ENCODE measurements at regions not wholly inside any gene's neighbourhood (a gene's known extent, or its start where the extent isn't known, plus 50 kb on each side); places are given as distances from the start of the nearest gene placed in this dataset.
A peak's percentile ranks its signal among the peaks of the same experiment; 100 is the strongest.

DNA sequence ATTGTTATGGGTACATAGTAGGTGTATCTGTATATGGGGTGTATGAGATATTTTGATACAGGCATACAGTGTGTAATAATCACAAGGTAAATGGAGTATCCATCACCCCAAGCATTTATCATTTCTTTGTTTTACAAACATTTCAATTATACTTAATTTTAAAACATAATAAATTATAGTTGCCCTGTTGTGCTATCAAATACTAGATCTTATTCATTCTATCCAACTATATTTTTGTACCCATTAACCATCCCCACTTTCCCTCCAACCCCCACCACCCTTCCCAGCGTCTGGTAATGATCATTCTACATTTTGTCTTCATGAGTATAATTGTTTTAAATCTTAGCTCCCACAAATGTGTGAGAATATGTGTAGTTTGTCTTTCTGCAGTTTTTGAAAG is 302.6 kb downstream of the FOXG1 start:
- TF ChIP-seq, protein P1, sequence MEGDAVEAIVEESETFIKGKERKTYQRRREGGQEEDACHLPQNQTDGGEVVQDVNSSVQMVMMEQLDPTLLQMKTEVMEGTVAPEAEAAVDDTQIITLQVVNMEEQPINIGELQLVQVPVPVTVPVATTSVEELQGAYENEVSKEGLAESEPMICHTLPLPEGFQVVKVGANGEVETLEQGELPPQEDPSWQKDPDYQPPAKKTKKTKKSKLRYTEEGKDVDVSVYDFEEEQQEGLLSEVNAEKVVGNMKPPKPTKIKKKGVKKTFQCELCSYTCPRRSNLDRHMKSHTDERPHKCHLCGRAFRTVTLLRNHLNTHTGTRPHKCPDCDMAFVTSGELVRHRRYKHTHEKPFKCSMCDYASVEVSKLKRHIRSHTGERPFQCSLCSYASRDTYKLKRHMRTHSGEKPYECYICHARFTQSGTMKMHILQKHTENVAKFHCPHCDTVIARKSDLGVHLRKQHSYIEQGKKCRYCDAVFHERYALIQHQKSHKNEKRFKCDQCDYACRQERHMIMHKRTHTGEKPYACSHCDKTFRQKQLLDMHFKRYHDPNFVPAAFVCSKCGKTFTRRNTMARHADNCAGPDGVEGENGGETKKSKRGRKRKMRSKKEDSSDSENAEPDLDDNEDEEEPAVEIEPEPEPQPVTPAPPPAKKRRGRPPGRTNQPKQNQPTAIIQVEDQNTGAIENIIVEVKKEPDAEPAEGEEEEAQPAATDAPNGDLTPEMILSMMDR (IDR thresholded peaks at IDR 0.05; ENCODE audit: insufficient read depth, low read depth, low read length, missing control alignments) = no peak
- DNase-seq (ENCODE audit: low read depth) = no peak
- no peak overlapping the region for H3K4me3 ChIP-seq (ENCODE audit: low read length)

DNA sequence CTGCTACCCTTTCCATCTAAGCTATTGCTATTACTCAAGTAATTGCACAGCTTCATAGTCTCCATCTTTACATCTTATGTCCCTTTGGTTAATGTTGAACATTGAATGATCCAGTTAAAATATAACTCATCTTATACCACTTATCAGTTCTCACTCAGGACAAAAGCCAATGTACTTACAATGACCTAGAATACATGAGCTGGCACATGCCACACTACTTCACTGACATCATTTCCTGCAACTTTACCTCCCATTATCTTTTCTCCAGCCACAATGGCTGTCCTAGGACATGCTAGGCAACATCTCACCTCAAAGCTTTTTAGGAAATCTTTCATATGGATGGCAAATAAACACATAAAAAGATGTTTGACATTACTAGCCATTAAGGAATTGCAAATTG is 309.2 kb downstream of the FOXG1 start:
- TF ChIP-seq, protein P1 (IDR thresholded peaks at IDR 0.05; ENCODE audit: insufficient read depth, low read depth, low read length, missing control alignments) = no peak
- no peak for DNase-seq (ENCODE audit: low read depth)
- H3K4me3 ChIP-seq (ENCODE audit: low read length) = no peak overlapping the region

DNA sequence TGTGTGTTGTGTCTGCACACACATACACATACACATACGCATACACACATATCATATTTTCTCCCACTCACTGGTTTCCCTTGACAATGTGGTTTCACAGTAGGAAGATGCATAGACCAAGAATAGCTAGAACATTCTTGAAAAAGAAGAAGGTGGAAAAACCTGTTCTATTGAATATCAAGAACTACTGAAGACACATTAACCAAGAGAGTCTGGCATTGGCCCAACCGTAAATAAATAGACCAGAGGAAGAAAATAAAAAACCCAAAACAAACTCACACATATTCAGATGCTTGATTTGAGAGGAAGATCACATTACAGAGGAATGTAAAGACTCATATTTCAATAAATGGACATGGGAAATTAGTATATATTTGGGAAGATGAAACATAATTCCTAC is 311.3 kb downstream of the FOXG1 start:
- DNase-seq (ENCODE audit: low read depth) = peak; percentile 1
- H3K4me3 ChIP-seq (ENCODE audit: low read length) = no peak overlapping the region
- TF ChIP-seq, protein P1 (IDR thresholded peaks at IDR 0.05; ENCODE audit: insufficient read depth, low read depth, low read length, missing control alignments) = no peak

DNA sequence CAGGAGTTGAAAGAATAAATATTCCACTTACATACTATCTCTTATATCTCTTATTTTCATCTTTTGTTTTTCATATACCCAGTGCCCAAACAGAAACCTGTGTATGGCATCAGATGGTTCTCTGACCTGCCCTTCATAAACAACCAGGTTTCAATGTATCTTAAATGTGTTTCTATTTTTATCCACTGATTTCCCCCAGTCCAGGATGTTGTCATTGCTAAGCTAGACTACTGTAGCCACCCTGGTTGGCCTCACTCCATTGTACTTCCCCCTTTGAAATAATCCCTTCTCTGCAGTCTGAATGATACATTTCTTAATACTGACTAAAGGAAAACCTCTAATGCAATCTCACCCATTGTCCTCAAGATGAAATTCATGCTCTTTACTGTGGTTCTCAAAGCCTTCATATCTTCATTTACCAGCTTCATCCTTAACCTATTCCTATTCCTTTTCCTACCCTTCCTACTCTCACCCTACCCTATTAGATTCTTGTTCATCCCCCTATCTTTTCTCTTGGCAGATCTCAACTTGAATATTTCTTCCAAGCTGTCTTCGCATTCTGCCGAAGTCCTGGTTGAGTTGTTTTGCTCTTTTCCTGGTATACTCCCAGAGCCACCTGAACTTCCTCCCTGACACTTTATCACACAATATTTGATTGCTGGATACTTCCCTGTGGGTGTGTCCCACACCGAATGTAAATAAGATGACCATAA is 312.4 kb downstream of the FOXG1 start:
- no peak for DNase-seq (ENCODE audit: low read depth)
- no peak overlapping the region for H3K4me3 ChIP-seq (ENCODE audit: low read length)
- TF ChIP-seq, protein P1 (IDR thresholded peaks at IDR 0.05; ENCODE audit: insufficient read depth, low read depth, low read length, missing control alignments) = no peak

DNA sequence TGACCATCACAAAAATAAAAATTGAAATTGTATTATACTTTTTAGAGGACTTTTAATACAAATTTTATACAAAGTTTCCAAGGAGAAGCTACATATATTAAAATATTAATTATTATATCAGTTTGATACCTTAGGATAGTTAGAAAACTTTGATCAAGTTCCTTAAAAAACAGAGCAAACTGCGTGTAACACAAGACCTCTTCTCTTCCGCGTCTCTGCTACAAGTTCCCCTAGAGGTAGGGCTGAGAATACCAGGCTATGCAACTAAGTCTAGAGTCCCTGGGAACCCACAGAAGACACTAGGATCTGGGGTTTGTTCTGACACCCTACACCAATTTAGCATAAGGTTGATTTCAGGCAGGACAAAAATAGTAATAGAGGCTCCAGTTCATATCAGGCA is 319.0 kb downstream of the FOXG1 start:
- peak; percentile 13 for DNase-seq (ENCODE audit: low read depth)
- TF ChIP-seq, protein P1 (IDR thresholded peaks at IDR 0.05; ENCODE audit: insufficient read depth, low read depth, low read length, missing control alignments) = peak; percentile 49
- no peak overlapping the region for H3K4me3 ChIP-seq (ENCODE audit: low read length)

DNA sequence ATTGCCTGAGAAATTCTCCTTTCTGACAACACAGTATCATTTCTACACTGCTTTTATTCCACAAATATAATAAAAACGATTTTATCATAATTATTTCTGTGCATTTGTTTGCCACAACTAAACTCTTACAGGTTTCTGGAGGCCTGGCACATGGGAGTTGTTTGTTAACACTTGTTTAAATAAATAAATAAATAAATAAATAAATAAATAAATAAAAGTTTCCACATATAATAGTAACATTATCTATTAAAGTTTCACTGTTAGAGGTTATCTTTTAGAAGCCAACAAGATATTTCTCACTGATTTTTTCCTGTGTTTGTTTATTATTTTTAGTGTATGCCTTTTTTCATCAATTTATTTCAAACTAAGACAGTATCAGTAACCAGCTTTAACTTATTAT is 323.3 kb downstream of the FOXG1 start:
- no peak for DNase-seq (ENCODE audit: low read depth)
- no peak overlapping the region for H3K4me3 ChIP-seq (ENCODE audit: low read length)
- TF ChIP-seq, protein P1 (IDR thresholded peaks at IDR 0.05; ENCODE audit: insufficient read depth, low read depth, low read length, missing control alignments) = no peak

DNA sequence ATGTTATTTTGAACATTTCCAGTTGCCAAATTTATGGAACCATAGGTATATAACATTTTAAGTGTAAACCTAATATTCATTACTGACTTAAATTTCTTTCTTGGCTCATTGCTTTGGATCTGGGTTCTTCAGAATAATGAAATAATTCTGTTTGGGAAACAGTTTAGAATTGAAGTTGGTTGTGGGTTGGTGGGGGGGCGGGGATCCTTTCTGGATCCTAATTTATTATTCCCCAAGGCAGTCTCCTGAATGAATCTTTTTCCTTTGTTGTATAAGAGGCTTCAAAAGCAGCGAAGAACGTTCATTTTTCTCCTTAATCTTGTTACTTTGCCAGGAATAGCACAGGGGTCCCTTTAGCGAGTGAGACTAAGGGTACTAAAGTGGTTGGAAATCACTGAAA is 325.5 kb downstream of the FOXG1 start:
- H3K4me3 ChIP-seq (ENCODE audit: low read length) = no peak overlapping the region
- no peak for DNase-seq (ENCODE audit: low read depth)
- TF ChIP-seq, protein P1 (IDR thresholded peaks at IDR 0.05; ENCODE audit: insufficient read depth, low read depth, low read length, missing control alignments) = no peak
